ENCODE measurements at regions not wholly inside any gene's neighbourhood (a gene's known extent, or its start where the extent isn't known, plus 50 kb on each side); places are given as distances from the start of the nearest gene placed in this dataset.

- no peak for DNase-seq
These were observed 315.8 kb upstream of the CCDC54 start for GRCh38 chr3:107061466-107061865.

GRCh38 chr3:107062310-107062709 lies 314.9 kb upstream of the CCDC54 start:
- DNase-seq = no peak

- no peak for DNase-seq
These were observed 314.5 kb upstream of the CCDC54 start for GRCh38 chr3:107062787-107063186.

- no peak for DNase-seq
These were observed 313.9 kb upstream of the CCDC54 start for GRCh38 chr3:107063351-107063750.

- peak; percentile 75 for DNase-seq
These were observed 312.7 kb upstream of the CCDC54 start for GRCh38 chr3:107064405-107065060.

- DNase-seq = no peak
These were observed 312.0 kb upstream of the CCDC54 start for GRCh38 chr3:107065094-107065861.

GRCh38 chr3:107067421-107067820 lies 309.8 kb upstream of the CCDC54 start:
- no peak for DNase-seq

- DNase-seq = no peak
These were observed 308.3 kb upstream of the CCDC54 start for GRCh38 chr3:107068980-107069379.

- no peak for DNase-seq
These were observed 300.3 kb upstream of the CCDC54 start for GRCh38 chr3:107076946-107077345.

GRCh38 chr3:107077391-107077790 lies 299.8 kb upstream of the CCDC54 start:
- DNase-seq = no peak

GRCh38 chr3:107082527-107082926 lies 294.7 kb upstream of the CCDC54 start:
- no peak for DNase-seq

- DNase-seq = no peak
These were observed 292.0 kb upstream of the CCDC54 start for GRCh38 chr3:107085261-107085660.

- DNase-seq = no peak
These were observed 285.1 kb upstream of the CCDC54 start for GRCh38 chr3:107092121-107092520.

- no peak for DNase-seq
These were observed 278.4 kb upstream of the CCDC54 start for GRCh38 chr3:107098864-107099263.

- DNase-seq = no peak
These were observed 277.1 kb upstream of the CCDC54 start for GRCh38 chr3:107100137-107100536.

- no peak for DNase-seq
These were observed 276.7 kb upstream of the CCDC54 start for GRCh38 chr3:107100573-107100972.

GRCh38 chr3:107103786-107104185 lies 273.5 kb upstream of the CCDC54 start:
- no peak for DNase-seq

- no peak for DNase-seq
These were observed 270.9 kb upstream of the CCDC54 start for GRCh38 chr3:107106316-107106715.

- DNase-seq = no peak
These were observed 270.3 kb upstream of the CCDC54 start for GRCh38 chr3:107106907-107107306.

GRCh38 chr3:107110596-107111305 lies 266.5 kb upstream of the CCDC54 start:
- DNase-seq = no peak

GRCh38 chr3:107111872-107112271 lies 265.4 kb upstream of the CCDC54 start:
- no peak for DNase-seq

GRCh38 chr3:107112356-107112755 lies 264.9 kb upstream of the CCDC54 start:
- no peak for DNase-seq

GRCh38 chr3:107116251-107116650 lies 261.0 kb upstream of the CCDC54 start:
- peak; percentile 23 for DNase-seq

GRCh38 chr3:107117156-107117555 lies 260.1 kb upstream of the CCDC54 start:
- DNase-seq = no peak

Measured in NCI-H748 treated with DMSO at 0.1 percent for 48 hours (cell line).